Gastroesophageal sphincter (tissue), 3 donors: ENCODE measurements at regions not wholly inside any gene's neighbourhood (a gene's known extent, or its start where the extent isn't known, plus 50 kb on each side); places are given as distances from the start of the nearest gene placed in this dataset.

Experiments
- POLR2A ChIP-seq, 2 donors: fragments of 450-650 bp; IDR thresholded peaks; one replicate each; pipeline ENCODE4 v1.6.1; 2017; ENCODE audit warnings: antibody characterized with exemption in 2 of 2, mild to moderate bottlenecking in 2 of 2, moderate library complexity in 1 of 2
- POLR2AphosphoS5 ChIP-seq: sonication (generic); formaldehyde crosslinking; IDR thresholded peaks from one replicate; pipeline ENCODE4 v1.6.1; 2017; ENCODE audit warnings: antibody characterized with exemption
- TF ChIP-seq, protein P1 (sequence below), 4 experiments: fragments of 200-600 bp in 2 of 4; fragments of 450-650 bp in 2 of 4; sonication (generic) in 1 of 4; IDR thresholded peaks; one replicate each; pipeline ENCODE4 v1.5.1; 2017 to 2019; ENCODE audit warnings: antibody characterized with exemption in 4 of 4, mild to moderate bottlenecking in 2 of 4, moderate library complexity in 2 of 4

- TF ChIP-seq, protein P1, sequence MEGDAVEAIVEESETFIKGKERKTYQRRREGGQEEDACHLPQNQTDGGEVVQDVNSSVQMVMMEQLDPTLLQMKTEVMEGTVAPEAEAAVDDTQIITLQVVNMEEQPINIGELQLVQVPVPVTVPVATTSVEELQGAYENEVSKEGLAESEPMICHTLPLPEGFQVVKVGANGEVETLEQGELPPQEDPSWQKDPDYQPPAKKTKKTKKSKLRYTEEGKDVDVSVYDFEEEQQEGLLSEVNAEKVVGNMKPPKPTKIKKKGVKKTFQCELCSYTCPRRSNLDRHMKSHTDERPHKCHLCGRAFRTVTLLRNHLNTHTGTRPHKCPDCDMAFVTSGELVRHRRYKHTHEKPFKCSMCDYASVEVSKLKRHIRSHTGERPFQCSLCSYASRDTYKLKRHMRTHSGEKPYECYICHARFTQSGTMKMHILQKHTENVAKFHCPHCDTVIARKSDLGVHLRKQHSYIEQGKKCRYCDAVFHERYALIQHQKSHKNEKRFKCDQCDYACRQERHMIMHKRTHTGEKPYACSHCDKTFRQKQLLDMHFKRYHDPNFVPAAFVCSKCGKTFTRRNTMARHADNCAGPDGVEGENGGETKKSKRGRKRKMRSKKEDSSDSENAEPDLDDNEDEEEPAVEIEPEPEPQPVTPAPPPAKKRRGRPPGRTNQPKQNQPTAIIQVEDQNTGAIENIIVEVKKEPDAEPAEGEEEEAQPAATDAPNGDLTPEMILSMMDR (IDR thresholded peaks at IDR 0.05), result no peak
- TF ChIP-seq POLR2AphosphoS5 (no peak), POLR2A (IDR thresholded peaks at IDR 0.05) (no peak)
Observed at GRCh38 chr17:77506371-77506991, 365.7 kb downstream of the SEC14L1 start.
